OCI-LY3 (cell line): ENCODE measurements at regions not wholly inside any gene's neighbourhood (a gene's known extent, or its start where the extent isn't known, plus 50 kb on each side); places are given as distances from the start of the nearest gene placed in this dataset.

Experiments
- CTCF ChIP-seq: fragments of 200-600, 300-600 bp; sonication (generic); IDR thresholded peaks from 2 replicates; pipeline ENCODE4 v1.5.1; 2014; ENCODE audit warnings: antibody characterized with exemption, low read length, low read depth
- EZH2phosphoT487 ChIP-seq: fragments of 200-600 bp; shearing (Covaris generic); IDR thresholded peaks from 2 replicates; pipeline ENCODE4 v1.6.1; 2018; ENCODE audit warnings: antibody characterized with exemption, mixed run types, low read depth

GRCh38 chr6:147820520-147820919 is 312.0 kb downstream of the SAMD5 start:
- TF ChIP-seq CTCF (no peak), EZH2phosphoT487 (no peak)
